HG03196 (cell line): ENCODE measurements at regions not wholly inside any gene's neighbourhood (a gene's known extent, or its start where the extent isn't known, plus 50 kb on each side); places are given as distances from the start of the nearest gene placed in this dataset.

Source experiments
- ATAC-seq: cut with Tn5 transposase; IDR thresholded peaks from one replicate; pipeline ENCODE4 v1.9.1; 2021; ENCODE audit not compliant: unreplicated experiment

DNA sequence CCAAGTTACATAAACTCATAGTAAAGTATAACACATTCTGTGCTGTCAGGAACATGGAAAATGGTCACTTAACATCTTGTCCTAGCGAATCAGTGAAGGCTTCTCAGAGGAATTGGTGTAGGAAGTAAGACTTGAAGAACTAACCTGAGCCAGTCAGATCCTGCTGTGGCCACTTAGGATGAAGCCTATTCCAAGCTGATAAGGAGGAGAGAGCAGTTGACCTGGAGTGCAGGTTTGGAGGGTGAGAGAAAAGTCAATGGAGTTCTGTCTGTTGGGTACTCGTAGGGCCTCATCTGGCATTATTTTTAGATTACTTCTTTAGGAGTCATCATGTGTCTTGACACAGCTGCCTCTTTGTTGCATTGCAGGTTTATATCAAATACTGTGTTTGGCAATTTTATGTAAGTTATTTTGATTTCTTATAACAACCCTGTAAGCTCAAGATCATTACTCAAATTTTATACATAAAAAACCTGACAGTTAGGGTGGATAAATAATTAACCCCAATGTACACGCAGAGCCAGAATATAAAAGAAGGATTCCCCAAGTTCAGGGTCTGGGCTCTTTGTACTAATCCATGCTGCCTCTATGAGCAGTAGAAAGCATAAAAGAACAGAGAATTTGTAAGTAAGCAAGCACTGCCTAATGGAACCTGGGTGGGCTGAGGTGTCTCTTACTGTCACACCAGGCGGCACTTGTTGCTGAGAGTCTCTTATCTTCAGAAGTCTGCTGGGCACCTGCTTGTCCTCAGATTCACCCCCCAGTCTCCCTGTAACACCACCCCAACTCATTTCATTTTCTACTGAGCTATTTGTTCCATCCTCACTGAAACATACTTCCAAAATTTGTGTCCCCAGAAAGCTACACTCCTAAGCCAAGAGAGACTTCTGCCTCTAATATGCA is 252.1 kb upstream of the NT5C1B start:
- ATAC-seq, result no peak

DNA sequence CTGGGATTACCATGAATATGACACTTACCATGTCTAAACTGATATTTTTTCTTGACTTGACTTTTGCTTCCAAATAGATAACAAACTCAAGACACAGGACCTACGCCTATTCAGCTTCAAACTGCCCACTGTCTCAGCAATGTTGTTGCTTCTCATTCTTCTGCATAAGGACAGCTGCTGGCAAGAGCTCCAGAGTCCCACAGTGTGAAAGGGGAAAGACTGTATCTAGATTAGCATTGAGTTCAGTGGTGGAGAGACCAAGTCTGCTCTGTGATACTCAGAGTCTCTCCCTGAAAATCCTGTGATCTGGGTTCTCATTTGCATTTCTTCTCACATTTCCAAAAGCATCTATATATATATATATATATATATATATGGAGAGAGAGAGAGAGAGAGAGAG is 247.9 kb upstream of the NT5C1B start:
- ATAC-seq, result no peak

DNA sequence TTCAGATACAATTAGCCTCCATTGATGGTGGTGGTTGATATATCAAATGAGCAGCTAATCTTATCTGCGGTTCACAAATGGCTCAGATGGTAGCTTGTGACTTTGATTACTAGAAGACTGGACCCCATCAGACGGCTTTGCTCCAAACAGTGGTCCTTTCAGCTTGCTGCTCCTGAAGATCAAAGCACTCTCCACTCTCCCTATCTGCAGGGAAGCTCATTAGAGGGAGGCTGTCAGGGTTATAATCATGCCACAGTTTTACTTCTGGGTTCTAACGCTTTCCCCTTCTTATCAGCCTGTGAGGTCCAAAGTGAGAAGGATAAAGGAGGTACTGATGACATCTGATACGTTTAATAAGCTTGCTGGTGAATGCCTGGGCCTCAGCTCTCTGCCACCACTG is 247.1 kb upstream of the NT5C1B start:
- ATAC-seq, result no peak

DNA sequence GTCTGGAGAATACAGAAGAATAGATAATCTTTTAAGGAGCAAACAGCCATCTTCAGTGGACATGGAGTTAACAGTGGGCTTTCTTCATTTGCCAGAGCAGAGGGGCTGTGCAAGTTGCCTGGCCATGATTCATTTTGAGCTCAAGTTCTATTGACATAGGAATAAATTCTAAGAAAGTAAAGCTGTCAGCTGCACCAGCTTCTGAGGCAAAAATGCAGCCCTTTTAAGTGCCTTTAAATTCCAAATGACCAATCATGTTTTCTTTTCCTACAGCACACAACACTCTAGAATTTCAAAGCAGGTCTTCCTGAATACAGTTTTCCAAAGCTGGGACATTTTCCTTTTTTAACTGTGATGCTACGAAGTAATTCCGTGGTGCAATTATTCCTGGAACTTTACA is 246.4 kb upstream of the NT5C1B start:
- no peak for ATAC-seq

DNA sequence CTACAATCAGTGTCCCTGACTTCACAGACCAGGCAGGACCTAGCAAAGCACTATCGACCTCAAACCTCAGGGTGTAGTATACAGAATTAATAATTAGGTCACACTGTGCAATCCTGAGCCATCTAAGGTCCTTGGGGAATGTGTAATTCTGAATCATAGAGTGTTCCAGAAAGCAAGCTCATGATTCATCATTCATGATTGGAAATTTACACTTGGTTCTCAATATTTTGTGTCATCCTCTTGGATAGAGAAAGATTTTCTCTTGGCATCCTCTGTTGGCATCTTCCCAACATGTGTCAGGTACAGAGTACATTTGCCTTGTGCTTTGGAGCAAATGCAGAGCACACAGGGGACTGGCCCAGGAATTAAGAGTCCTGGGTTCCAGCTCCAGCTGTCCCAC is 245.0 kb upstream of the NT5C1B start:
- ATAC-seq, result no peak

DNA sequence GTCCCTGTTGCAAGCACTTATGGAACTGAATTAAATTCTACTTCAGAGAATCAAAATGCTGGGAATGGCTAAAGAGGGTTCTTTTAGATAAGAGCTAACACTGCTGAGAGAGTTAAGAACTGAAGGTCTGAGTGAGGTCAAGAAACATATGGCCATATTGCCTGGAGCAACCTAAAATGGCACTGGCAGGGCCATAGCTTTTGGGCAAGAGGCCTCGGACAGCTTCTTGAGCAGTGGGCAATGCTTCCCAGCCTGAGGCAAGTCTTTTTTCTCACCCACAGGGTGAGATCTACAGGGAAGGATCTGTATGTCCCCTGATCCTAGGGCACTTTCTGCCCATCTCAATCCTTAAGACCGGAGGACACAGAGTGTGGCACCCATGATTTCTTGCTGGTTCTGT is 244.6 kb upstream of the NT5C1B start:
- ATAC-seq, result no peak

DNA sequence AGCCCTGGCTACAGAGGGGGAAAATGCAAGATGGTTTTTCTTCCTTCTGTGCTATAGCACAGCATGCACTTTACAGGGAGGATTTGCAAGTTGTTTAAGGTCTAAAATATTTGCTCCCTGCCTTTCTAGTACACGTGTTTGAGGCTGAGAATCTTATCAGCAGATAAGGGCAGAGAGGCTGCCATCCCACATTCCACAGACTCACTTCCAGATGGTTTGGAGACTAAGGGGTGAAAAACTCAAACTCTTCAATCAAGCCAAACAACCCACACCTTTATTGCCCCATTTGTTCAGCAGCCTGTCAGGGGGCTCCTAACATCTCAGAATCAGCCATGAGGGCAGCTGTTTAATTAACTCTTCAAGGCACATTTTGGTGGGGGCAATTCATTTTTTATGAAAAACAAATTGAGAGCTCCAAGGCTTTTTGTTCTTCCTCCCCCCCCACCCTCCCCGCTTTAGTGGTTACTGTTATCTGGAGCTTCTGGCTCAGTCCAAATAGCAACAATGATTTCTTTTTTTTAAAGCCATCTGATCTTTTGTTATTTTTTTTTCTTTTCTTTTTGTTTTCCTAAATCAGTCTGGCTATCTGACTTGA is 242.6 kb upstream of the NT5C1B start:
- ATAC-seq, result no peak

DNA sequence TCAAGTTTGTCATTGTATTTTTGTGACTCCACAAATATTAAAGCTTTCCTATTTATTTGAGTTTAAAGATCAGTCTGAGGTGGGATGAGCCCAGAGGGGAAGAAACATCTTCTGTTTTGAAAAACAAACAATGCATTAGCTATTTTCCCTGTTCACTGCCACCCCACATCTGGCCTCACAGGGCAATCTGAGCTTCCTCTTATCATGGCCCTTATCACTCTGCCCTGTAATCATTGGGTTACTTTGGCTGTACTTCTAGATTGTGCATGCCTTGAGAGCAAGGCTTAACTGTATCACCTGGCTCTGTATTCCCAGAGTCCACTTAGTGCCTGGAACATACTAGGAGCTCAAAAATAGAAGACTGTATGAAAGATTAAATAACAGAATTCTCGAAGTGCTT is 241.6 kb upstream of the NT5C1B start:
- no peak for ATAC-seq

DNA sequence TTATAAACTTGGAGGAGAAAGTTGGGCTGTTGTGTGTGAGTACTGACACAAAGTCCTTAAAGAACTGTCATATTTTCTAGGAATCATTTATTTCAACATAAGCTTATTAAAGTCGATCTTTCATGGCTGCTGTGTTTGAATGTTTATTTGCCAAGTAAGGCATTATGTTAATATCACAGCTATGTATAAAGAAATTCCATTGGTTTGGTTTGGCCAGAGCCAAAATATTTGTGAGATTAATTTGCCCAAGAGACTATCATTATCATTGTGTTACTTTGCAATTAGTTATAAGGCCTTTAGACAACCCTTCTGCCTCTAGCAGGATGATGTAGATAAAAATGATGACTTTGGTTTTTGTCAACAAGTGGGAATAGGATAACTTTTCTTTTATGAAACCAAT is 240.6 kb upstream of the NT5C1B start:
- no peak for ATAC-seq

DNA sequence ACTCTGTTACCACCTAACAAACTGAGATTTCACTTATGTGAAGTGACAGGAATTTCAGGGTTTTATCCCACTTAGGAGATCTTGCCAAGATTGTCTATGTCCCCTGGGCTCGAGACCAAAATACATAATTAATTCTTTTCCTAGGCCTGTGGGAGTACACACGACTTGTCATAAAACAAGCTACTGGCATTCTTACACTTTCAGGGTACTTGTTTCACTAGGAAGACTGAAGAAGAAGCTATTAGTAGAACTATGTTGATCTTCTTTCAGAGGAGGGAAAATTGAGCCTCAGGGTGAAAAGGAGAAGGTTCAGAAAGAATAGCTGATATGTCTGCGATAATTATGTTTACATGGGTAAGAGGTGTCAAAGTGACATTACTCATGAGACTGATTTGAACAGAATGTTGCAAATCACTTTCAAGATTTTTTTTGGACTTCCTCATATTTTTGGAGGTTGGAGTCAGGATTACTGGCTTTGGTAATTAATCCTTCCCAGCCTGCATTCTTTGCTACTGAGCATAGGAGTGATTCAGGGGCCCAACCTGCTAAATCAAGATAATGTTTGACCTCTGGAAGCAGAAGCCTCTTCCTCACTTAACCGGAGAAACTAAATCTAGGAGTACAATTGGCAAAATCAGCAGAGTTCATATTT is 240.0 kb upstream of the NT5C1B start:
- no peak for ATAC-seq

DNA sequence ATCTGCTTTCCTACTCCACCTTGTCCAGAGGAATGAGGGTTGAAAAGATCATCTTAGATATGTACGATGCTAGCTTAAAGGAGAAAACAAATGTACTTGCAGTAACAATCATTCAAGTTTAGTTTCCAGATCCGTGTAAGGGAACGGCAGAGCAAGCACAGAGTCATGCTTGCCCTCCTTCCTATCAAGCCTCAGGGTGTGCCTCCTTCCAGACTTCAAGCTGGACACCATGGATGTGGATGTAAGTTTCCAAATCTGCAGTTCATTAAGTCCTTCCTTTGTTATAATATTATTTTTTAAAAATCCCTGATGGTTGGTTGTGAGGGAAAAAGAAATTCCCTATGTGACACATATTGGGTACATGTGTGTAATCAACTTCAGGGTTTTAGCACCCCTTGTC is 238.9 kb upstream of the NT5C1B start:
- ATAC-seq, result no peak

DNA sequence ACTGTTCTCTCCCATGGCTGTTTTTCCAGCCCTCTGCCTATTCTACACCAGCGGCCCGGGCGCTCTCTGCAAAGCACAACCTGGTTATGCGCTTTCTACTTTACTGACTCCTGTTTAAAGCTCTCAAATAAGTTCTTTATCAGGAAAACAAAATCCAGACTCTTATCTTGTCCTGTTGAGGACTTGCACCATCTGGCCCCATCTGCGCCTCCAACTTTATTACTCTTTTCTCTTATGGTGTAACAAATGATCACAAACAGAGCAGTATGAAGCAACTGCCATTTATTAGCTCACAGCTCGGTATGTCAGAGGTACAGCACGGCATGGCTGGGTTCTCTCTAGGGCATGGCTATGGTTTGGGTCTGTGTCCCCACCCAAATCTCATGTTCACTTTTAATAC is 236.5 kb upstream of the NT5C1B start:
- ATAC-seq, result no peak

DNA sequence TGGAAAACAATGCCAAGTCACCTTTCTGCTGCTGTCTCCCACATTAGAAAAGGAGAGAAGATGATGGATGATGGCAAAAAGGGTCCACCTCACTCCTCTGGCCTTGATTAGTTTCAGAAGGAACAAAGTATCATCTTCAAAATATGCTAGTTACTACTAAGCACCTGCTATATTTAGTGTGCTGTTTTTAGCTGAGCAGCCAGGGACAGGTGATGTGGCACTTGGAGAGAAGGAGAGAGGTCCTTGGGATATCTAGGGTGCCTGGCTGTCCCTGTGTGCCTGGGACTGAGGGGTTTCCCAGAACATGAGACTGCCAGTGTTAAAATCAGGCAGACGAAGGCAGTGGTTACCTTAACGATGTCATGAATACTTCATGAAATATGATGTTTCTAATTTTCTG is 235.5 kb upstream of the NT5C1B start:
- no peak for ATAC-seq

DNA sequence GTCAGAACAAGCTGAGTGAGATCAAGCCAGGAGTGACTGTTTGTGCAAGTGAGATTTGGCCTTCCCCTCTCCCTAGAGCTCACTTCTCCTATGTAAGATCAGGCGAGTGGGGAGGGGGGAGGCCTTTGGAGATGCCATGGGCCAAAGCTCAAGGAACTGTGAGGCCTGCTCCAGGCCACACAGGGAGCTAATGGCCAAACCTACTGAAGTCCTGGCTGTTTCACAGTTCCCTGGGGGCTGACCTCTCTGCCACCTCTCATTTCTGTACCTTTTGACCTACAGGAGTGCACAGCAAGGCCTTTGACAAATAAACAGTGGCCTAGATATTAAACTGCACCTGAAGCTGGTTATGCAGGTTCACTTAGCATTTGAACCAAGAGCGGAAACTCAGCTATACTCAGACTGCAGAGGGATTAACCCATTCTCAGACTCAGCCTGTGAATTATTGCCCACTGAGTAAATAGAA is 235.0 kb upstream of the NT5C1B start:
- no peak for ATAC-seq

DNA sequence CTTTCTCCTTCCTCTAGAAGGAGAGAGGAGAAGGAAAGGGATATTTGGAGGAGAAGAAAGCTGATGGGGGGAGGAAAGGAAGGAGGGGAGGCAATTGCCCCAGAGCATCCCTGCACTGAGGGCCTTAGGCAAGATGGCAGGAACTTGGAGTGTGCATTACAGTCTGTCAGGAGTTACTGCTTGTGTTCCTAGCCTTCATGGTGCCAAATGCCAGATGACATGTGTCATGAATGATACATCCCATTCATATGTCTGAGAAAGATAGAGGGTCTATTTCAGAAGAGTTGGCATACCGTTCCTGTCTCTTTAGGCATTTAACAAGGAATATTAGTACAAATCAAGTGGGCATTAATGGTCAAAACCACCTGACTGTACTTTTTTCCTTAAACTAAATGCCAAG is 232.1 kb upstream of the NT5C1B start:
- ATAC-seq, result no peak

DNA sequence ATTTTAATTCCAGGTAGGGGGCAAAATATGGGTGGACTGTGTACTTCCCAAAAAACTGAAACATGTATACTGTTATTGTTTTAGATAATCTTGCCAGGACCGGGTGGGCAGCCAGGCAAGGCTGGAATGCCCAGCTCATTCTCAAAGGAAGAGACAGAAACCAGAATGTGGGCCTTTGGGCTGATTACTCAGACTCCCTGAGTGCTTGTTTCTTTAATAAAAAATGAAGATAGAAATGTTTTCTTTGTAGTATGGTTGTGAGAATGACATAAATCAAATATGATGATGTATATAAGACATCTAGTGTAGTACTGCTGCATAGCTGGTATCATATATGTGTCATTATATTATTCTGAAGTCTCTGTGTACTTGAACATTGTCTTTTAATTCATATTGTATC is 231.6 kb upstream of the NT5C1B start:
- no peak for ATAC-seq

DNA sequence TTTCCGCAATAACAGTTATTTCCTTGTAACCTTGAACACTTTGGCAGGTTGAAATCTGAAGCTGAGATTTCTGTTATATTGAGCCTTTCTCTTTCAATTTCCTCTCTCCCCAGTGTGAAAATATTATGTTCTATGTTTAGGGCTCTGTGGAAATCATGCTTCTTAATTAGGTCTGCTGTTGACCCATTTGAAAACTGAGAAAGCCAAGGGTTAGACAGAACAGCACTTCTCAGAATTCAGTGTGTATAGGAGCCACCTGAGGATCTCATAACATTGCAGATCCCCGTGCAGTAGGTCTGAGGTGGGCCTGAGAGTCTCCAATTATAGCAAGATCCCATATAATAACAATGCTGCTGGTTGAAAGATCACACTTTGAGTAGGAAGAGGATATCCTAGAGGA is 230.2 kb upstream of the NT5C1B start:
- no peak for ATAC-seq

DNA sequence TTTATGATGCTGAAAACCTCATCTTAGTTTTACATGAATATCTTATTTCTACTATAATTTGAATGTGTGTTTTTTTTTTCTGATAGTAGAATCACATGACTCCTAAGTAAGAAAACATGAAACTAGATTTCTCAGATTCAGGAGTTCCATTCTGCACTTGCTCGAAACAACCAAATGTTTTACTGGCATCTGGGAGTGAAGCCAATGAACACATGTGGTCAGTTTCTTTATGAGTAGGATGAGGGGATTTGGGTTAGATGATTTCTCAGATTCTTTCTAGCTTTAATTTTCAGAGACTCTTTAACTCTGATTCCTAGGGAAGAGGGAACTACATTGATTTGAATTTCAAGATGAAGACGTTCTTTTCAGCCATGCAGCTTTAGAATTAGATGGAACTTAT is 225.0 kb upstream of the NT5C1B start:
- no peak for ATAC-seq

DNA sequence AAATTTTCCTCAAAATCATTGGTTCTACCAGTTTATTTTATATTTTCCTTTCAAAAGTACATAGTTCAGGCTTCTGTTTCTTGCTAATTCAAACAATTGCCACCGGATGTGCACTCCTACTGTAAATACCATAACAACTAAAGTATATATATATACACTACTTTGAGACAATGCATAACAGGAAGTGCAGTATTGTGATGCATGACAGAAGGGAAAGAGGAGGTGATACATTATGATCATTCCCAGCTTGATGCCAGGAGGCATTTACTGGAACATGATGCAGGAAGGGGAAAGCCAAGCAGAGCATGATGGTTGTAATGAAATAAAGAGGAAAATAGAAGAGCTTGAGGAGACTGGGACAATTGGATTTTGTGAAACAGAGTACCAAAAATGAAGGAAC is 215.2 kb upstream of the NT5C1B start:
- ATAC-seq, result no peak

DNA sequence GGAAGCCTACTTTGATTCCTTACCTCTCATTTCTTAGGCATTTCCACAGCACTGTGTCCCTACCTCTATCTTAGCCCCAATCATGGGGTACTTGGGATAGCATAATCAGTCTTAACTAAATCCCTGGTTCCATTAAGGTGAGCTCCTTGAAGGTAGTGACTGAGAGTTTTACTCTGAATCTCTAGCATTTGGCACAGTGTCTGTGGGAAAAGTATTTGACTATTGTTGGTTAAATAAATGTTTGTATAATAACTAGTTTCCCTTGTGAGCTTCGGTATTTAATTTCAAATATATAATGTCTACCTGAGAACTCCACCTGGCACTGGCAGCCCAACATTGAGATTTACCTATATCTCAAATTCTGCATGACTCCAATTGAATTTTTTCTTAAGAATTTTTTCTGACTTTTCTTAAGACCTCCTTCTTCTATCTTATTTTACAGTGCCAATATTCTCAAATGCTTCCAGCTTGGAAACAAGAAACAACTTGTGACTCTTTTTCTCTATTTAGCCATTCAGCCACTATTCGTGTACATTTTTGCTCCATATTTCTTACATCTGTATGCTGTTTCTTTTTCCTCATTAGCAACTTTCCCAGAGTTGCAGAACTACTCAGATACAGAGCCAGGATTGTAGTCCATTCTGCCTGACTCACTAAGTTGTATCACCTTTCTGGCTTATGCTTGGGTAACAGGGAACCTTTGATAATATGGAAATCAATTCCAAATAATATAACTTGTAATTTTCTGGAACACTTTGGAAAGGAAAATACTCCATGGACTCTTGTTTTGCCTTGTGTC is 214.0 kb upstream of the NT5C1B start:
- ATAC-seq, result no peak

DNA sequence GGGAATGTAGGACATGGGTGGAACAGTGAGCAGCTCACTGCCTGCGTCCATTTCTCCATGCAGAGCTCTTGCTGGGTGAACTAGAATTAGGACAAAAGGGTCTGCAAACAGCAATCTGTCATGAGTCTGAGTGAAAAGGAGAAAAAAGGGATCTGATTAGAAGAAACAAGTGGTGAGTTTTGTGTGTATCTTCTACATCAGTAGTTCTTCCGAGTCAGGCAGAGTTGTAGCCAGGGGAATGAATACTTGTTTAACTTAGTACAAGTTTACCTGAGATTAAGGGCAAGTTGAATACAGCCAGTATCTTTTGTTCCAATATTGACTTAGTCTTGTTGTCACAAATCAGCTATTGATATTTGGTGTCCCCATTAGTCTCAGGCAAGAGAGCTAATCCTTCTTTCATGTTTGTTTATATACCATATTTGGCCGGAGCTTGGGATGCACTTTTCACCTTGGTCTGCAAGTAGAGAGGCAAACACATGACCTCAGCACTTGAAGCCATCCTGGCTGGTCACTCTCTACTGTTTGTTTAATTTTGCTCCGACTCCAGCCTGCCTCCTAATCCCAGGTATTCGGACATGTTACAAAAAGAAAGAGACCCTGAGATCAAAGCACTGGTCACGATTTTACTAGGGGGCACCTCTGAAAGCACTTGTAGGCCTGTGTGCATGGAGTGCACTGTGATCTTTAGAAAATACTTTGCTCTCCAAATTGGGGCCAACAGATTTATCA is 211.0 kb upstream of the NT5C1B start:
- ATAC-seq, result no peak
